ENCODE measurements at regions not wholly inside any gene's neighbourhood (a gene's known extent, or its start where the extent isn't known, plus 50 kb on each side); places are given as distances from the start of the nearest gene placed in this dataset.

GRCh38 chr5:63674881-63675280 lies 287.4 kb downstream of the HTR1A start:
- in situ Hi-C loops (cut with MboI; ENCODE audit: low sequenced_read_pairs, unreplicated experiment): no loop called here
- no peak for DNase-seq (ENCODE audit: low spot score)
- no peak for TF ChIP-seq CTCF (IDR thresholded peaks at IDR 0.05; ENCODE audit: borderline replicate concordance, control extremely low read depth, extremely low read depth, insufficient read depth, missing control alignments)

- no peak for TF ChIP-seq CTCF (IDR thresholded peaks at IDR 0.05; ENCODE audit: borderline replicate concordance, control extremely low read depth, extremely low read depth, insufficient read depth, missing control alignments)
- DNase-seq (ENCODE audit: low spot score): no peak
- in situ Hi-C loops (cut with MboI; ENCODE audit: low sequenced_read_pairs, unreplicated experiment): no loop called here
Measured at GRCh38 chr5:63655043-63655442, 307.2 kb downstream of the HTR1A start.

- TF ChIP-seq CTCF (IDR thresholded peaks at IDR 0.05; ENCODE audit: borderline replicate concordance, control extremely low read depth, extremely low read depth, insufficient read depth, missing control alignments): no peak
- DNase-seq (ENCODE audit: low spot score): no peak
- in situ Hi-C loops (cut with MboI; ENCODE audit: low sequenced_read_pairs, unreplicated experiment): no loop called here
Measured at GRCh38 chr5:63650581-63650980, 311.7 kb downstream of the HTR1A start.

GRCh38 chr5:63648376-63648775 lies 313.9 kb downstream of the HTR1A start:
- no peak for DNase-seq (ENCODE audit: low spot score)
- in situ Hi-C loops (cut with MboI; ENCODE audit: low sequenced_read_pairs, unreplicated experiment): no loop called here
- TF ChIP-seq CTCF (IDR thresholded peaks at IDR 0.05; ENCODE audit: borderline replicate concordance, control extremely low read depth, extremely low read depth, insufficient read depth, missing control alignments): no peak

GRCh38 chr5:63629951-63630630 lies 332.2 kb downstream of the HTR1A start:
- no peak for DNase-seq (ENCODE audit: low spot score)
- no peak for TF ChIP-seq CTCF (IDR thresholded peaks at IDR 0.05; ENCODE audit: borderline replicate concordance, control extremely low read depth, extremely low read depth, insufficient read depth, missing control alignments)
- in situ Hi-C loops (cut with MboI; ENCODE audit: low sequenced_read_pairs, unreplicated experiment): no loop called here

- DNase-seq (ENCODE audit: low spot score): no peak
- in situ Hi-C loops (cut with MboI; ENCODE audit: low sequenced_read_pairs, unreplicated experiment): no loop called here
- TF ChIP-seq CTCF (IDR thresholded peaks at IDR 0.05; ENCODE audit: borderline replicate concordance, control extremely low read depth, extremely low read depth, insufficient read depth, missing control alignments): no peak
Measured at GRCh38 chr5:63613442-63613841, 348.8 kb downstream of the HTR1A start.
